ENCODE measurements at regions not wholly inside any gene's neighbourhood (a gene's known extent, or its start where the extent isn't known, plus 50 kb on each side); places are given as distances from the start of the nearest gene placed in this dataset.
A peak's percentile ranks its signal among the peaks of the same experiment; 100 is the strongest.

DNA sequence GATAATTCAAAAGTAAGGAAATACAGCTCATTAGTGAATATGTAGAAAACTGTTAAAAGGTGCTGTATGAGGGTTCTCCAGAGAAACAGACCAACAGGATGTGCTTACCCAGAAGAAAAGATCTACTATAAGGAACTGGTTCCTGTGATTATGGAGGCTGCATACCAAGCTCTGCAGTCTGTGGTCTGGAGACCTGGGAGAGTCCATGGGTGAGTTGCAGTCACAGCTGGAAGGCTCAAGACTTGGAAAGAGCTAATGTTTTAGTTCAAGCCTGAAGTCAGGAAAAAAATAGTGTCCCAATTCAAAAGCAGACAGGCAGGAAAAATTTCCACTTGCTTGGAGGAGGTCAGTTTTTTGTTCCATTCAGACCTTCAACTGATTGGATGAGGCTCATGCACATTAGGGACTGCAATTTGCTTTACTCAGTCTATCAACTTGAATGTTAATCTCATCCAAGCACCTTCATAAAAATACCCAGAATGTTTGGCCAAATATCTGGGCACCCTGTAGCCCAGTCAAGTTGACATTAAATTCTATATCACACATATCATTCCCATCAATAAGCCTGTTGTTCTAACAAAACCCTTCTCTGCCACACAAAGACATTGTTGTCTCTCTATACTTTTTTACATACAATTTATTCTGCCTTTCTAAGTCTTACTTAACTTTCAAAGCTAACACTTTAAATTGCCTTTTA lies 197.9 kb upstream of the KLF6 start:
- no peak for TF ChIP-seq EZH2 (IDR thresholded peaks at IDR 0.05; ENCODE audit: insufficient read depth, low read length)
- TF ChIP-seq, protein P1, sequence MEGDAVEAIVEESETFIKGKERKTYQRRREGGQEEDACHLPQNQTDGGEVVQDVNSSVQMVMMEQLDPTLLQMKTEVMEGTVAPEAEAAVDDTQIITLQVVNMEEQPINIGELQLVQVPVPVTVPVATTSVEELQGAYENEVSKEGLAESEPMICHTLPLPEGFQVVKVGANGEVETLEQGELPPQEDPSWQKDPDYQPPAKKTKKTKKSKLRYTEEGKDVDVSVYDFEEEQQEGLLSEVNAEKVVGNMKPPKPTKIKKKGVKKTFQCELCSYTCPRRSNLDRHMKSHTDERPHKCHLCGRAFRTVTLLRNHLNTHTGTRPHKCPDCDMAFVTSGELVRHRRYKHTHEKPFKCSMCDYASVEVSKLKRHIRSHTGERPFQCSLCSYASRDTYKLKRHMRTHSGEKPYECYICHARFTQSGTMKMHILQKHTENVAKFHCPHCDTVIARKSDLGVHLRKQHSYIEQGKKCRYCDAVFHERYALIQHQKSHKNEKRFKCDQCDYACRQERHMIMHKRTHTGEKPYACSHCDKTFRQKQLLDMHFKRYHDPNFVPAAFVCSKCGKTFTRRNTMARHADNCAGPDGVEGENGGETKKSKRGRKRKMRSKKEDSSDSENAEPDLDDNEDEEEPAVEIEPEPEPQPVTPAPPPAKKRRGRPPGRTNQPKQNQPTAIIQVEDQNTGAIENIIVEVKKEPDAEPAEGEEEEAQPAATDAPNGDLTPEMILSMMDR (IDR thresholded peaks at IDR 0.05; ENCODE audit: insufficient read depth, low read depth, low read length), result no peak
- DNase-seq (ENCODE audit: low read depth), result peak; percentile 23
- no peaks in the 10 kb centered on the region for H3K9me3 ChIP-seq (ENCODE audit: insufficient read depth, low read depth, low read length)
- no peak overlapping the region for H3K4me3 ChIP-seq (ENCODE audit: insufficient read depth, low read depth, low read length)
- peaks cover 2% of the 10 kb centered on the region for H3K9me3 Mint-ChIP-seq (ENCODE audit: unreplicated experiment)
- H3K4me3 Mint-ChIP-seq (ENCODE audit: unreplicated experiment), result no peak overlapping the region
- no peaks in the 10 kb centered on the region for H3K27me3 ChIP-seq (ENCODE audit: insufficient read depth, low read length)
- H3K4me1 ChIP-seq (ENCODE audit: insufficient read depth, low read length), result peaks cover 3% of the 10 kb centered on the region
- H3K4me2 ChIP-seq (ENCODE audit: low read length), result no peak overlapping the region
- FAIRE-seq, result no peak
- no peak overlapping the region for H3K9ac ChIP-seq (ENCODE audit: low read length)
- peaks cover 6% of the 10 kb centered on the region for H3K4me1 Mint-ChIP-seq (ENCODE audit: low read depth, unreplicated experiment)
- H2AFZ ChIP-seq (ENCODE audit: low read depth, low read length), result no peak overlapping the region
- H3K79me2 ChIP-seq (ENCODE audit: insufficient read depth, low read length), result no peaks in the 10 kb centered on the region
- no peaks in the 10 kb centered on the region for H3K27me3 Mint-ChIP-seq (ENCODE audit: low read depth, unreplicated experiment)
- no peaks in the 10 kb centered on the region for H3K36me3 ChIP-seq (ENCODE audit: insufficient read depth, low read length)
- H4K20me1 ChIP-seq (ENCODE audit: insufficient read depth, low read length), result no peaks in the 10 kb centered on the region
- no peaks in the 10 kb centered on the region for H3K36me3 Mint-ChIP-seq (ENCODE audit: low read depth, unreplicated experiment)
- no peak overlapping the region for H3K27ac Mint-ChIP-seq (ENCODE audit: unreplicated experiment)
- H3K27ac ChIP-seq (ENCODE audit: low read depth, low read length), result no peak overlapping the region

DNA sequence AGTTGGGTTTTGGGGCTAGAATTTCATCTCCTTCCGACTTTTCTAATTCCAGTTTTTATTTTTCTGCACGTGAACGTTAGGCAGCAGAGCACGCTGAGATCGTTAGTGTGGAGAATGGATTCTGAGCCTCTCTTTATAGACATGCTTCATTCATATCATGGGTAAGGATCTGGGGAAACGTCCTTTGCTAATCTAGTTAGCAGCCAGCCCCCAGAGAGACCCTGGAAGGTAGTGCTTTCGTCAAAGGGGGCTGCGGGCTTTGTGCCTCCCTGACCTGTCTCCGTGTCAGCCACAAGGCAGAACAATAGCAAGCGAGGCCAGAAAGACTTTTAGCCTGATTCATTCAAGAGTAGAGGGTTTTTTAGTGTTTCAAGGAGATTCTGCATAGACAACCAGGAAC lies 196.3 kb upstream of the KLF6 start:
- DNase-seq (ENCODE audit: low read depth) (no peak), FAIRE-seq (no peak)
- Mint-ChIP-seq H3K4me1 (ENCODE audit: low read depth, unreplicated experiment) (peaks cover 4% of the 10 kb centered on the region), H3K9me3 (ENCODE audit: unreplicated experiment) (peaks cover 2% of the 10 kb centered on the region), H3K27ac (ENCODE audit: unreplicated experiment) (peak overlapping the region; percentile 36), H3K36me3 (ENCODE audit: low read depth, unreplicated experiment) (no peaks in the 10 kb centered on the region), H3K27me3 (ENCODE audit: low read depth, unreplicated experiment) (no peaks in the 10 kb centered on the region), H3K4me3 (ENCODE audit: unreplicated experiment) (no peak overlapping the region)
- Histone ChIP-seq H3K4me1 (ENCODE audit: insufficient read depth, low read length) (peaks cover 8% of the 10 kb centered on the region), H3K9me3 (ENCODE audit: insufficient read depth, low read depth, low read length) (no peaks in the 10 kb centered on the region), H3K36me3 (ENCODE audit: insufficient read depth, low read length) (no peaks in the 10 kb centered on the region), H3K9ac (ENCODE audit: low read length) (no peak overlapping the region), H3K79me2 (ENCODE audit: insufficient read depth, low read length) (no peaks in the 10 kb centered on the region), H3K4me3 (ENCODE audit: insufficient read depth, low read depth, low read length) (no peak overlapping the region), H4K20me1 (ENCODE audit: insufficient read depth, low read length) (no peaks in the 10 kb centered on the region), H2AFZ (ENCODE audit: low read depth, low read length) (no peak overlapping the region), H3K27ac (ENCODE audit: low read depth, low read length) (no peak overlapping the region), H3K4me2 (ENCODE audit: low read length) (no peak overlapping the region), H3K27me3 (ENCODE audit: insufficient read depth, low read length) (no peaks in the 10 kb centered on the region)
- TF ChIP-seq EZH2 (IDR thresholded peaks at IDR 0.05; ENCODE audit: insufficient read depth, low read length), result no peak
- TF ChIP-seq, protein P1 (IDR thresholded peaks at IDR 0.05; ENCODE audit: insufficient read depth, low read depth, low read length), result no peak

DNA sequence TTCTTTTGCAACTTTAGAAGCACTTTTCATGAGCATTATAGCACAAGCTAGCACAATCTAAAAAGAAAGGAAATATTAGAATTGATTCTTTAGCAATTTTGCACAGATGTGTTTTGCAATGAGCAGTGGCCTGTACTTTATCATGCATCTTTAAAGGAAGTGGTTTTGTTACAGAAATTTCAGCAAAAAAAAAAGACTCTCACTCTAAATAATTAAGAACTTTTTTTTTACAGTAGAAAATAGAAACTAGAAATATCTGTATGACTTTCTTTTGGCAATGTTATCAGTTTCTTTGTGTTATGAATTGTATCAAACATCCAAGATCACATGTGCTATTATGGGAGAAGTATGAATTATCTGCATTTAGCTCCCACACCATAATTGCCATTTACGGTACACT lies 195.7 kb upstream of the KLF6 start:
- no peaks in the 10 kb centered on the region for H3K9me3 ChIP-seq (ENCODE audit: insufficient read depth, low read depth, low read length)
- H3K27ac ChIP-seq (ENCODE audit: low read depth, low read length), result no peak overlapping the region
- H4K20me1 ChIP-seq (ENCODE audit: insufficient read depth, low read length), result no peaks in the 10 kb centered on the region
- H3K9me3 Mint-ChIP-seq (ENCODE audit: unreplicated experiment), result peaks cover 2% of the 10 kb centered on the region
- H3K4me3 Mint-ChIP-seq (ENCODE audit: unreplicated experiment), result no peak overlapping the region
- no peak overlapping the region for H3K9ac ChIP-seq (ENCODE audit: low read length)
- H3K4me3 ChIP-seq (ENCODE audit: insufficient read depth, low read depth, low read length), result no peak overlapping the region
- no peaks in the 10 kb centered on the region for H3K36me3 Mint-ChIP-seq (ENCODE audit: low read depth, unreplicated experiment)
- H3K27ac Mint-ChIP-seq (ENCODE audit: unreplicated experiment), result no peak overlapping the region
- no peaks in the 10 kb centered on the region for H3K27me3 Mint-ChIP-seq (ENCODE audit: low read depth, unreplicated experiment)
- H3K79me2 ChIP-seq (ENCODE audit: insufficient read depth, low read length), result no peaks in the 10 kb centered on the region
- DNase-seq (ENCODE audit: low read depth) (no peak), FAIRE-seq (no peak)
- H3K27me3 ChIP-seq (ENCODE audit: insufficient read depth, low read length), result no peaks in the 10 kb centered on the region
- H3K4me1 ChIP-seq (ENCODE audit: insufficient read depth, low read length), result peaks cover 8% of the 10 kb centered on the region
- peaks cover 1% of the 10 kb centered on the region for H3K4me1 Mint-ChIP-seq (ENCODE audit: low read depth, unreplicated experiment)
- H3K36me3 ChIP-seq (ENCODE audit: insufficient read depth, low read length), result no peaks in the 10 kb centered on the region
- H2AFZ ChIP-seq (ENCODE audit: low read depth, low read length), result no peak overlapping the region
- H3K4me2 ChIP-seq (ENCODE audit: low read length), result no peak overlapping the region
- TF ChIP-seq EZH2 (IDR thresholded peaks at IDR 0.05; ENCODE audit: insufficient read depth, low read length), result no peak
- TF ChIP-seq, protein P1 (IDR thresholded peaks at IDR 0.05; ENCODE audit: insufficient read depth, low read depth, low read length), result no peak
